DND-41 (cell line): ENCODE measurements at regions not wholly inside any gene's neighbourhood (a gene's known extent, or its start where the extent isn't known, plus 50 kb on each side); places are given as distances from the start of the nearest gene placed in this dataset.

Experiments used
- ATAC-seq: fragments of 200-7000 bp; cut with Tn5 transposase; 3 replicates; pipeline ENCODE4 v1.9.1; 2021; ENCODE audit warnings: low read depth; ENCODE audit not compliant: insufficient read depth
- DNase-seq: peaks from one replicate; pipeline ENCODE4 v3.0.0-alpha.2; 2020
- H2AFZ ChIP-seq: 2 replicates; pipeline ENCODE4 v1.6.0; 2012; ENCODE audit warnings: low read depth, low read length
- H3K27ac ChIP-seq: 2 replicates; pipeline ENCODE4 v1.5.1; 2012; ENCODE audit warnings: low read length, inconsistent platforms
- H3K27me3 ChIP-seq: fragments of 200-600 bp; sonication (generic); 2 replicates; pipeline ENCODE4 v1.6.0; 2012; ENCODE audit warnings: low read length, mild to moderate bottlenecking, inconsistent platforms; ENCODE audit not compliant: insufficient read depth, poor library complexity
- H3K36me3 ChIP-seq: 2 replicates; pipeline ENCODE4 v1.5.1; 2012; ENCODE audit warnings: low read length, inconsistent platforms; ENCODE audit not compliant: insufficient read depth
- H3K4me1 ChIP-seq: 2 replicates; pipeline ENCODE4 v1.5.1; 2012; ENCODE audit warnings: mild to moderate bottlenecking, low read length; ENCODE audit not compliant: insufficient read depth
- H3K4me2 ChIP-seq: 2 replicates; pipeline ENCODE4 v1.6.0; 2012; ENCODE audit warnings: mild to moderate bottlenecking, moderate library complexity, low read length, inconsistent platforms; ENCODE audit not compliant: insufficient read depth
- H3K4me3 ChIP-seq, 2 experiments: fragments of 200-600 bp in 1 of 2; shearing (Covaris generic) in 1 of 2; 2 replicates each; pipeline ENCODE4 v1.5.1; 2012 to 2016; ENCODE audit warnings: inconsistent platforms in 2 of 2, low read length in 2 of 2, mild to moderate bottlenecking in 2 of 2, low read depth in 1 of 2, moderate library complexity in 1 of 2
- H3K79me2 ChIP-seq: 2 replicates; pipeline ENCODE4 v1.6.0; 2012; ENCODE audit warnings: low read length, inconsistent platforms; ENCODE audit not compliant: insufficient read depth
- H3K9ac ChIP-seq: 2 replicates; pipeline ENCODE4 v1.6.0; 2012; ENCODE audit warnings: low read depth, mild to moderate bottlenecking, inconsistent platforms, low read length, moderate library complexity
- H3K9me3 ChIP-seq: 2 replicates; pipeline ENCODE4 v1.5.1; 2012; ENCODE audit warnings: low read length, moderate library complexity, mild to moderate bottlenecking, inconsistent platforms; ENCODE audit not compliant: insufficient read depth, severe bottlenecking
- H4K20me1 ChIP-seq: 2 replicates; pipeline ENCODE4 v1.6.0; 2012; ENCODE audit warnings: low read length; ENCODE audit not compliant: insufficient read depth
- CTCF ChIP-seq: IDR thresholded peaks from 2 replicates; pipeline ENCODE4 v1.5.1; 2012; ENCODE audit warnings: borderline replicate concordance, low read length, moderate library complexity, mild to moderate bottlenecking; ENCODE audit not compliant: poor library complexity, severe bottlenecking; ENCODE audit errors: extremely low read depth
- EZH2 ChIP-seq: IDR thresholded peaks from 3 replicates; pipeline ENCODE4 v1.6.1; 2012; ENCODE audit warnings: borderline replicate concordance, low read depth, mild to moderate bottlenecking, moderate library complexity, low read length, inconsistent platforms; ENCODE audit not compliant: severe bottlenecking

GRCh38 chr1:229121845-229122436, 149.0 kb upstream of the RAB4A start:
- H3K4me2 ChIP-seq = no peak overlapping the region
- DNase-seq = no peak

DNA sequence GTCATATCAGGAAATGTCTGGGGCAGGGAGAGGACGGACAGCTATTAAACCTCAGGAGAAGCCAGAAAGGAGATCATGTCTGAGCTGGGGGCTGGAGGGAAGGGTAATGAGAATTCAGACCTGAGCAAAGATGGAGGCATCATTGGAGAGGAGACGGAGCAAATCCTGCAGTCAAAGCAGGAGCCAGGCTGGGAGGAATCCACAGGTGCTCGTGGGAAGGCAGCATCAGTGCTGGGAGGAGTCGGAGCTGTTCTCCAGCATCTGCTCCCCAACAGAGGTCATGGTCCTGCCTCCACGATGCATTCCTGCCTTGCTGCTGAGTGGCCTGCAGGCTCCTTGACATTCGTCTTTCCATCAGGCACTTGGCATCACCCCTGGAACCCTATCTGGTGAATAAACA, 148.3 kb upstream of the RAB4A start:
- H3K9ac ChIP-seq = no peak overlapping the region
- no peaks in the 10 kb centered on the region for H3K9me3 ChIP-seq
- H3K4me3 ChIP-seq = no peak overlapping the region
- no peak overlapping the region for H3K4me2 ChIP-seq
- no peaks in the 10 kb centered on the region for H3K79me2 ChIP-seq
- no peak for ATAC-seq
- H3K27me3 ChIP-seq = no peaks in the 10 kb centered on the region
- H4K20me1 ChIP-seq = no peaks in the 10 kb centered on the region
- no peak for TF ChIP-seq CTCF
- TF ChIP-seq EZH2 = no peak
- peaks cover 7% of the 10 kb centered on the region for H3K4me1 ChIP-seq
- H3K36me3 ChIP-seq = no peaks in the 10 kb centered on the region
- no peak for DNase-seq
- no peak overlapping the region for H3K27ac ChIP-seq
- H2AFZ ChIP-seq = no peak overlapping the region

More at GRCh38 chr1:229121845-229122436, 149.0 kb upstream of the RAB4A start:
- H3K4me1 ChIP-seq = peaks cover under 1% of the 10 kb centered on the region; the same call in 1 of the 2 replicates
- H4K20me1 ChIP-seq = no peaks in the 10 kb centered on the region
- TF ChIP-seq EZH2 (no peak), CTCF (no peak)
- H3K9ac ChIP-seq = no peak overlapping the region
- no peak overlapping the region for H2AFZ ChIP-seq
- H3K79me2 ChIP-seq = no peaks in the 10 kb centered on the region
- H3K9me3 ChIP-seq = no peaks in the 10 kb centered on the region
- ATAC-seq = no peak
- no peaks in the 10 kb centered on the region for H3K27me3 ChIP-seq
- H3K27ac ChIP-seq = no peak overlapping the region
- no peaks in the 10 kb centered on the region for H3K36me3 ChIP-seq
- no peak overlapping the region for H3K4me3 ChIP-seq

- H3K27ac ChIP-seq = no peak overlapping the region
- ATAC-seq = no peak
- no peaks in the 10 kb centered on the region for H3K36me3 ChIP-seq
- TF ChIP-seq EZH2 (no peak), CTCF (no peak)
- H3K79me2 ChIP-seq = no peaks in the 10 kb centered on the region
- no peak for DNase-seq
- no peak overlapping the region for H3K4me3 ChIP-seq
- no peaks in the 10 kb centered on the region for H3K9me3 ChIP-seq
- no peak overlapping the region for H3K4me2 ChIP-seq
- no peak overlapping the region for H2AFZ ChIP-seq
- no peak overlapping the region for H3K9ac ChIP-seq
- H3K4me1 ChIP-seq = peaks cover 9% of the 10 kb centered on the region
- H3K27me3 ChIP-seq = no peaks in the 10 kb centered on the region
- no peaks in the 10 kb centered on the region for H4K20me1 ChIP-seq
These were observed 146.8 kb upstream of the RAB4A start for GRCh38 chr1:229124116-229124515.
